HG03095 (cell line): ENCODE measurements at regions not wholly inside any gene's neighbourhood (a gene's known extent, or its start where the extent isn't known, plus 50 kb on each side); places are given as distances from the start of the nearest gene placed in this dataset.

ENCODE experiments used
- ATAC-seq: cut with Tn5 transposase; IDR thresholded peaks from one replicate; pipeline ENCODE4 v1.9.1; 2021; ENCODE audit warnings: moderate library complexity; ENCODE audit not compliant: unreplicated experiment

GRCh38 chr15:95208071-95208470, 976.7 kb downstream of the MCTP2 start:
- no peak for ATAC-seq

- ATAC-seq: no peak
Measured at GRCh38 chr15:95208988-95209387, 977.6 kb downstream of the MCTP2 start.

GRCh38 chr15:95210436-95210981, 979.1 kb downstream of the MCTP2 start:
- ATAC-seq: no peak

GRCh38 chr15:95215017-95215416, 983.7 kb downstream of the MCTP2 start:
- ATAC-seq: no peak

- ATAC-seq: no peak
Measured at GRCh38 chr15:95226835-95227234, 995.5 kb downstream of the MCTP2 start.

- ATAC-seq: no peak
Measured at GRCh38 chr15:95227235-95227634, 995.9 kb downstream of the MCTP2 start.

GRCh38 chr15:95228856-95229555, 997.6 kb downstream of the MCTP2 start:
- no peak for ATAC-seq

- ATAC-seq: no peak
Measured at GRCh38 chr15:95235033-95235432, 1003.7 kb downstream of the MCTP2 start.

- no peak for ATAC-seq
Measured at GRCh38 chr15:95247071-95247984, 1016.0 kb downstream of the MCTP2 start.

GRCh38 chr15:95249524-95249923, 1018.2 kb downstream of the MCTP2 start:
- ATAC-seq: no peak

GRCh38 chr15:95252404-95252803, 1021.0 kb downstream of the MCTP2 start:
- no peak for ATAC-seq

- no peak for ATAC-seq
Measured at GRCh38 chr15:95254263-95254662, 1022.9 kb downstream of the MCTP2 start.

- ATAC-seq: peak; percentile 55
Measured at GRCh38 chr15:95259513-95259912, 1028.2 kb downstream of the MCTP2 start.

- no peak for ATAC-seq
Measured at GRCh38 chr15:95259965-95260364, 1028.6 kb downstream of the MCTP2 start.

GRCh38 chr15:95260856-95261255, 1029.5 kb downstream of the MCTP2 start:
- ATAC-seq: no peak

- no peak for ATAC-seq
Measured at GRCh38 chr15:95261546-95261945, 1030.2 kb downstream of the MCTP2 start.

- no peak for ATAC-seq
Measured at GRCh38 chr15:95261968-95262367, 1030.6 kb downstream of the MCTP2 start.

GRCh38 chr15:95262866-95263564, 1031.7 kb downstream of the MCTP2 start:
- ATAC-seq: no peak

- no peak for ATAC-seq
Measured at GRCh38 chr15:95263751-95264150, 1032.4 kb downstream of the MCTP2 start.

GRCh38 chr15:95265419-95265997, 1034.1 kb downstream of the MCTP2 start:
- ATAC-seq: no peak
